GM19468 (cell line): ENCODE measurements at regions not wholly inside any gene's neighbourhood (a gene's known extent, or its start where the extent isn't known, plus 50 kb on each side); places are given as distances from the start of the nearest gene placed in this dataset.
"Not testable (repeated sequence)": the region's sequence is repeated elsewhere in the genome, so short reads cannot be mapped to it uniquely, and the experiment has no call there.

ENCODE experiments used
- ATAC-seq: cut with Tn5 transposase; IDR thresholded peaks from one replicate; pipeline ENCODE4 v1.9.1; 2021; ENCODE audit warnings: mild to moderate bottlenecking, moderate library complexity, moderate number of reproducible peaks; ENCODE audit not compliant: unreplicated experiment; ENCODE audit errors: extremely low read depth

DNA sequence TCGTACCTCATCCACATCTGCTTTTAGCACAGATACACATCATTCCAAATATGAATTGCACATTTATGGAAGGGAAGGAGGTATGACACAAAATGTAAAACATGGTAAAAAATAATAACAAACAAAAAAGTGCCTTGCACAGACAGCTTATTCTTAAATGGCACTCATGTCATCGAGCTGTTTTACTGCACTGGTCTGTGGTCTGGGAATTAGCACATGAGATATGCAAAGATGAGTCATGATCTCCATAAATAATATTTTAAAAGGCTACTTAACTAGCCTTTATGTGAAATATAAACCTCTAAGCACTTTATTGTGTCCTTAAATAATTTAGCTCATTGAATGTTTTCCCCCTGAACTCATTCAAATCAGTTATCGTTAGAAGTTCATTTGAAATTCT is 142.2 kb upstream of the ZNF385D start:
- no peak for ATAC-seq

DNA sequence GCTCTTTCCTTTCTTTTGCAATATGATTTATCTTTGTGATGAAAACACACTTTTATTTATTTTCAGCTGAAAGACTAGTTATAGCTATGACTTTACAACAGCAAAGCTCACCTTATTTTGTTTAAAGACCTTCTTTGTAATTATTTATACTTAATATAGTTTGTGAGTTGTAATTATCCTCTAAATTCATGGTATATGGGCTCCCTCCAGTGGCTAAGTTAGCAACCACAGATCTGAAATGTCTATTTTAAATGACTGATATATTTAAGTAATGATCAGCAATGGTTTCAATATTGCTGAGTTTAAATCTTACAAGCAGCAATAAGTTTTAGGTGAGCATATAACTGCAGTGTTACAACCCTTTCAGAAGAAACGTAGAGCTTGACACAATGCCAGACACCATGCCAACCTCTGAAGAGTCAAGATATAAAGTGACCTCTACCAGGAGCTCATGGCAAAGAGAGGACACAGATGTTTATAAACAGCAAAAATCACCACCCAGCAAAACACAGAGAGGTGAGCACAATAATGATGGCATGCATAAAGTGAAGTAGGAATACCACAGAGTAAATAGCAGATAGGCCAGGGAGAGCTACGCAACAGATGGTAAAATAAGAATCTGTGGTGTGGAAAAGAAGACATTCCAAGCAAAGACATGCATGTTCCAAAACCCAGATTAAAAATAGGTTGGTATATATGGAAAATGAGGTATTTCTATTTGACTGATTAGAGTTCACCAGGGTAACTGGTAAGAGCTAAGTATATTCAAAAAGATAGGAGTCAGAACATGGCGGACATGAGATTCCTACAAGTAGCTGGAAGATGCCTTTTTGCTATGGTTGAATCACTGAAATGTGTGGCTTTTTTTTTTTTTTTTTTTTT is 143.7 kb upstream of the ZNF385D start:
- no peak for ATAC-seq

DNA sequence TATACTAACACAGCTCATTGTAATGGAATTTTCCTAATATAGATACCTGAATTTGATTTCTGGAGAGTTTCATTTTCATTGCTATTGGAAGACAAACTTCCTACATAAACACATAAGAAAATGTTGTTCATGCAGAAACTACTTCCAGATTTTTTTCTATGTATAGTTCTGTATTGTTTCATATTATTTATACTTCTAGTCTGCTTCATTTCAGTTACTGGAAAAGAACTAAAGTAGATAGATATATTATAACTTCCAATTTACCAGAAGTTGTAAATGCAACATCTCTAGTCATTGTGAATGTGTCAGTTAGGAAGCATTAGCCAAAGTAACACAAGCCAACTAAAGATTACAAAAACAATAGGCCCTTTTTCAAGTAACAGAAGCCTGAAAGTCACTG is 147.3 kb upstream of the ZNF385D start:
- no peak for ATAC-seq

DNA sequence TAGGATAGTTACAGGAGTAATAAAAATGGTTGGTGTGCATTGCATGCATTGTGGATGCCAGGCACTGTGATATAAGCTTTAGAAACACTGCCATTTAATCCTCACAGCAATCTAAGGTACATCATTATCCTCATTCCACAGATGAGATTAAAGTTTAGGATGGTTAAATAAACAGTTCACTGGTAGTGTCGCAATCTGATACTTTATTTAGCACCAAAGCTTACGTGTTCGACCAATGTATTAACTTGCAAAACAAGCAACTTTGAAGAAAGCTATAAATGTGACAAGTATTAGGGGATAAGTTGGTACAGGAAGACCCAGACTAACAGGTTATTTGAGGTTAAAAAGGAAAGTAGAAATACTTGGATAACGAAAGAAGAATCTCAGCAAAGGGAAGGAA is 150.5 kb upstream of the ZNF385D start:
- ATAC-seq: no peak

DNA sequence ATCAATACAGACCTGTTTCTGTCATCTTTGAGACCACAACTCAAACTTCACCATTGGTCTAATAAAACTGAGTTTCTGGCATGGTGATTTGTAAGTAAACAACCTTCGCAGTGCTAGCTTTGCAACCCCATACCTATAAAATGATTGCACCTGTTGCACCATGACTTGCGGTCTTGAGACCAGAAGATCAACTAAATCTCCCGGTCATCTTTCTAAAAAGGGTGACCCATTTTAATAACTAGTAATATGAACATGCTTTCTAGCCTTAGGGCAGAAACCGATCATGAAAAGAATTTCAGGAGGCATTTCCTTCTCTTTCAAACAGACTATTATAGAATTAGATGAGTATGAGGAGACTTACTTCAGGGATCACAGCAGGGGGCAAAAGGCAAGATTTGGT is 151.9 kb upstream of the ZNF385D start:
- ATAC-seq: no peak

DNA sequence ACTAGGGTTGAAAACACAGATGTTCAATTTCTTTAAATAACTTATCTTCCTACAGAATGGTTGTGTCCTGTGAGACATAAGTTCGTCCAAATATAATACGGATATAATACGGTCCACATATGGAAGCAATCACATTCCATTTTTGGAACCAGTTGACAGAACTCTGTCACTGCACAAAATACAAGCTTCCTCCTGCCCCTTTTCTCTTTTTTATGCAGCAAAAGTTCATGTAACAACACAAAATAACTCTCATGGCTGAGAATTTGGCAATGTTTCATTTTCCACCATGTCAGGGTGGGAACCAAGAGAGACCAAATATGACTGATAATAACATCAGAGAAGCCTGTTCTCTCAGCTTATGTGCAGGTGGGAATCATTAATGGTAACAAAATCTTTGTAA is 158.1 kb upstream of the ZNF385D start:
- ATAC-seq: no peak

DNA sequence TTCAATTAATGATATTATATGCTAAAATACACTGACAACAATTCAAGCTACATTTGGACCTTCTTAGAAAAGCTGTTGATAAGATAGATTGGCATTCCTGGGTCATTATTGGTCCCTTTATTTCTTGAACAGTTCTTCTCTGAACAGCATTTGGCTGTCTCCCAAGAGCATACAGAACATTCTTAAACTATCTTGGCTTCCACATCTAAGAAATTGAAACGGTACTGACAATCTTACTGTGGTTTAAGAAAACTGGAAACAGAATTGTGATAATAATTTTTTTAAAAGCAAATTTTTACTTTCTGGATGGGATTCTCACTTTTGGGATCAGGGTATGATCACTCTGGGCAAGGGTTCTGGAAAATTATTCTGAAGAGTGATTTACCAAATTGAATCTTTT is 161.7 kb upstream of the ZNF385D start:
- no peak for ATAC-seq

DNA sequence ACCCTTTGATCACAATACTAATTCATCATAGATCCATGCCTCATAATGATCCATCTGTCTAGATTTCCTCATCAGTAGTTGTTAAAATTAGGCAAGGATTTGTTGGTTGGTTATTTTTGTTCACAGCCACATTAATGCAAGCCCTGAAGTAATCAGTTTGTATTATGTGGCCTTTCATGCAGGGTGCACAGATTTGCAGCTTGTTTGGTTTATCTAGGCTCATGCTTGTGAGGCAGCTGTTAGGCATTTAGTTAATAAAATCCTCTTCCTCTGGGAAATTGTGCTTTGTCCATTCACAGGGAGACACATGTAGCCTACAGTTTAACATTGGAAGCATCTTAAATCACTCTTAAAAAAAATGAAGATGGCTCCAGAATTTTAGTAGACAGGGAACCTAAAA is 162.8 kb upstream of the ZNF385D start:
- no peak for ATAC-seq

DNA sequence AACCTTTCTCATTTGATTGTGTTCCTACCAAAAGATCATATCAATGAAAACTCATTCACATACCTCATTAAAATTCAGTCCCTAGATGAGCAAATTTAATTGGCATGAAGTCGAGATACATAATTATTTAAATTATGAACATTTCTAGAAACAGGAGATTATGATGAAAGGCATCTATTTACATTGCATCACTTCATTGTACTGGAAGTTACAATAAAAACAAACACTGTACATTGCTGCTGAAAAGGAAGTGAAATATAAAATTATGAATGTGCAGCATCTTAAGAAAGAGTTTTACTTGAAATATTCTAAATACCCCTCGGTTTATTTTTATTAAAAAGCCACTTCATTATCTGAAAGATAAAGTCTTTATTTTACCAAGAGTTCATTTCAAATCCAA is 163.4 kb upstream of the ZNF385D start:
- no peak for ATAC-seq

DNA sequence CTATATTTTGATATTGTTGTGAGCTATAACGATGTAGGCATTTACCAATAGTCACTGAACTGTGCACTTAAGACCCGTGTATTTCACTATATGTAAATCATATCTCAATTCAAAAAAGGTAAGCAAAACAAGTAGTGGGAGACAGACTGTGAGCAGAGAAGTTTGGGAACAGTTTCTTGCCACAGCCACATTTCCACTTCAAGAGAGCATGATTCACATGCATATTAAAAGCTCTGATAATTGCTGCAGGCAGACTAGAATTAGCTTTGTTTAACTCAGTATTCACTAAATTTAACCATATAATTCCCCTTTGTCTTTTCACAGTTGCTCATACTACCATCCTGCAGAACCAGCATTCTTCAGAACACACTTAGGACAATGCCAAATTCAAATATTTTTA is 168.4 kb upstream of the ZNF385D start:
- no peak for ATAC-seq

DNA sequence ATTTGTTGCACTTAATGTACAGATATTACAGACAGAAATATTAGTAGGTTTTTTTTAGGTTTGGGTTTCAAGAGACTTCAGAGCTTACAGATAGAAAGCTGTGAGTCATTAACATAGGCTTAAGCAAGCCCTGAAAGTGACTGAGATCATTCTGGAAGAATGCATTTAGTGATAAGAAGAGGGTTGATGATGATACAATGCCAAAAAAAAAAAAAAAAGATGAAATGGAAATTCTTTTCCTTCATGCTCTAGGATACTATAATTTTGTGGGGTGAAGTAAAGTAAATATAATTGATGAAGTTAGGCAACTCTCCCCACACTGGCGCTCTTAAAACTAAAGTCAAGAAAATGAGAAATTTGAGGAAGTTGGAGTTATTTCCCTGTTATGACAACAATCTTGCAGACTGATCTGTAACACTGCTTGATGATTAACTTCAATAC is 169.4 kb upstream of the ZNF385D start:
- no peak for ATAC-seq

DNA sequence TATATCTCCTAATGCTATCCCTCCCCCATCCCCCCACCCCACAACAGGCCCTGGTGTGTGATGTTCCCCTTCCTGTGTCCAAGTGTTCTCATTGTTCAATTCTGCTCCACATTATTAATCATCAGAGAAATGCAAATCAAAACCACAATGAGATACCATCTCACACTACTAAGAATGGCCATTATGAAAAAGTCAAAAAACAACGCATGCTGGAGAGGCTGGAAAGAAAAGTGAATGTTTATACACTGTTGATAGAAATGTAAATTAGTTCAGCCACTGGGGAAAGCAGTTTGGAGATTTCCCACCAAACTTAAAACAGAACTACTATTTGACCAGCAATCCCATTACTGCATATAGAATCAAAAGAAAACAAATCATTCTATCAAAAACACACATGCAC is 172.1 kb upstream of the ZNF385D start:
- not testable (repeated sequence) for ATAC-seq

DNA sequence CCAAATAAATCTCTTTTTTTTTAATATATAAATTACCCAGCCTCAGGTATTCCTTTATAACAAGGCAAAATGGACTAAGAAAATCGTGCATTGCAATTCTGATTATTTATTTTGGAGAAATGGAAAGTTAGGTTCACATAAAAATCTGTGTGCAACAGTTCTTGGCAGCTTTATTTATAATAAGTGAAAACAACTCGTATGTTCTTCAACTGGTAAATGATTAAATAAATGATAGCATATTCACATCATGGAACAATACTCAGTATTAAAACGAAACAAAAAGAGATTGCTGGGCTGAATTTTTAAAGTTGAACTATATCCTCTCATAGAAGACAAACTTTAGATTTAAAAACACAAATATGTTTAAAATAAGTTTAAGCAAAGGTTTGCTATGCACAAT is 176.3 kb upstream of the ZNF385D start:
- no peak for ATAC-seq

DNA sequence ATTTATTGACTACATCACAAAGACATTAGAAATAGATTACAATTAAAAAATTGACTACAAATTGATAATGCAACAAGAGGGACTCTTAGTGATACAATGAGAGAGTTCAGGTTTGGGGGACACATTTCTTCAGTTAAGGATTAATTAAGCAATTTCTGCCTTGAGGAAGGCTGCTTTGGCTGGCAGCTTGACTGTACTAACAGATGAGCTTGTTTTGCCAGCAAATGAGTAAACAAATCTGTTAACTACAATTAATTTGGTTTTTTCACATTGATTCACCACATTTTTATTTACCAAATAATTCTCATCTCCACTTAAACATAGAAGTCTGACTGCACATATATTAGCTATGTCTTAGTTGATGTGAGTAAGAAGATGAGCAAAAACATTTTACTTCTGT is 183.6 kb upstream of the ZNF385D start:
- ATAC-seq: no peak

DNA sequence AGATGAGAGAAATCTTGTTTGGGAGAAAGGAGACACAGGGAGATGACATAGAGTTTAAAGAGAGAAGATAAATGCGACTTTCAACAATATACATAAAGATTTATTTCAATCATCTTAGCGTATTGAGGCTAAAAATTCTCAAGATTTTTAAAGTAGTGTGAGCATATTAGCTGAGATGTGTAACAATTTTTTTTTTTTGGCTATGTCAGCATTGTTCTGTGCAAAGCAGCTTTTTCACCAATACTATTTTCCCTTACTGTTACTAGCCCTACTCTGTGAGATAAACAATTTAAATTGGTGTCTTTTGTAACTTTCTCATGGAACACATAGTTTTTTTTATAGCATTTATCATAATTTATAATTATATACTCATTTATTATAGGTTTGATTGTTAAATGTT is 185.2 kb upstream of the ZNF385D start:
- no peak for ATAC-seq

DNA sequence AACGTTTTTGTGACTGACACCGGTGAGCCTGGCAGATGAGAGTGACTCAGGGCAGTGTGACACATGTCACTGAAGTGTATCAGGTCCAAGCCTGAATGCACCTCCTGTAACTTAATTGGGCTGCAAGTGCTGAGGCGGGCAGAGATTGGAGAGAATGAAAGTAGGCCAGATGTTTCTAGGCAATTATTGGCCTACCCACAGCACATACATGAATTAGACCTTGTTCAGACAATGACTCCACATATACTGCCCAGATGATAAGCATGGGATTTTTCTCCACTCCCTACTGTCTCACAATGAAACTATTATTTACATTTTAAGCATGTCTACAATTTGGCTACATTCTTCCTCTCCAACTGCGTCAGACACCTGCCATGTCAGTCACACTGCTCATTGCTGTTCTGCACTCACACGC is 187.3 kb upstream of the ZNF385D start:
- no peak for ATAC-seq

DNA sequence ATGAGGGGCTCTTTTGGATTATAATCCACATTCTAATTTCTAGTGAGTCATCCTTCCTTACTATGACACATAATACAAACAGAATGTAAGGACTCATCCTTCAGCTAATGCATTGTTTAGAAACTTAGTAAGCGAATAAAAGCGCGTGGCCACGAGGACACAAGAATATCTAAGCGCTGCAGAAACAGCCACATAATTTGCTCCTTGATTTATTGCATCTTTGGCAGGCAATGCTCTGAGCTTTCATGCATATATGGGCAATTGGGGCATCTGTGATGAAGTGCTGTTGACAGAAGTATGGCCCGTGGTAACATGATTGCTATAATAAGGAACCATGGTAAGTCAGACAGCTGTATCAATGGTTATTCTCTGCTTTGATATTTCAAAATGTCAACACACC is 191.3 kb upstream of the ZNF385D start:
- no peak for ATAC-seq

DNA sequence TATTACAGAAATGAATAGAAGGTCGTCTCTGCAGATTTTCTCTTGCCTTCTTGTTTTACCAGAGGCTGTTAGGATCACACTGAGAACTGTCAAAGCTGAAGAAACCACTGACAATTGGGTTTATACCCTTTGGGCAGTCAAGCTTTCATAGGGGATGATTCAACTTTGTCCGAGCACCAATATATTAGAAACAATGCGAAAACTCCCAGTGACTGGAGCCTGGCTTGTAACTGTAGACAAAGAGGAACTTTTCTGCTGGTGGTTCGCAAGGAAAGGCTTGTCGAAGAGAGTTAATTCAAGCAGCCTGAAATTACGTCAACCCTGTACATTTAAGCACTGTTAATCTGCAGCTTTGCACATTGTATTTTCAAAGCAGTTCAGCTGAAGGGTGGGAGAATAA is 193.2 kb upstream of the ZNF385D start:
- no peak for ATAC-seq

DNA sequence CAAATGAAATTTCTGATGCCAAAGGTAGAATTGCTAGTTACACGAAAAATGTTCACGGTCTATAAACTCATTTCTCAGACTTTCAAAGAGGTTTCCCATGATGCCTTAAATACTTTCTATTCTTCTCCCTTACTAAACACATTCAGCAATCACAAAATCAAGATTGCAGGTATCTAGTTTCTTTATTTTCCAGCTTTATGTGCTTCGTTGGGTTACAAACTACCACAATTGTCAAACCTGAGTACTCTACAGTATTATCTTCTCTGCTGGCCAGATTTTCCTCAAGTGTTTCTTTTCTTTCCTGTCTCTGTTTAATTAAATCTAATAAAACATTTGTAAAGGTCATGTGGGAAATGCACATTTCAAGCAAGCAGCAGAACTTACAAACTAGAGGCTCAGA is 201.8 kb upstream of the ZNF385D start:
- ATAC-seq: no peak

DNA sequence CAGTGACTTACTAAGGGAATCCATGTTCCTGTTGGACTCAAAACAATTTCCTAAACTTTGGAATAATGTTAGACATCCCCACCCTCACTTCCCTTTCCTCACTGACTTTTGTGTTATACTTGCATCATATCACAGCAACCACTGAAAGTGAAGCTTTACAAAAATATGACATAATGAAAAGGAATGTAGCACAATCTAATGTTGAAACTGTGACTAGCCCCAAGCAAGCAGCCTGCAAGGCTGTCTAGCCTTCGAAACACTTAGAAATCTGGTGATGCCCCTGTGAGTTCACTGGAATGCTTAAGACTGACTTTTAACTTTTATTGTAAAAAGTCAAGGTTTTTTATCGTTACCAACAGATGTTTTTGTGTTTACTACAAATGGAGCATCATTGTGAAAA is 203.7 kb upstream of the ZNF385D start:
- no peak for ATAC-seq

DNA sequence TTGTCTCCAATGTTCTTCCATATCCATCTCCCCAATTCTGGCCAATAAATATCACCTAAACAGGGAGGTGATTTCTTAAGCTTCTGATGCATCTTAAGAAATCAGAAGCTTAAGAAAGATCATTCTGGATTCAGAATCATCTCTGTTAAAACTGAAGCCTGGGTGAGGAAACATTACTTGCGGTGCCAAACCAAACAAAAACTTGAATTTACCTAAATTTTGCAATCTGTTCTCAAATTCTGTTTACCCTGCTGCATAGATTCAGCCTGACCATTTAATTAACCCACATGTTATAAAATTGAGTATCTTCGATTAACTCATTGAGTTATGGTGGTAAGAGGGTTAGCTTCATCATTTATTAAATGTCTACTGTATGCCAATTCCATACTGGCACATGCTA is 204.4 kb upstream of the ZNF385D start:
- ATAC-seq: no peak

DNA sequence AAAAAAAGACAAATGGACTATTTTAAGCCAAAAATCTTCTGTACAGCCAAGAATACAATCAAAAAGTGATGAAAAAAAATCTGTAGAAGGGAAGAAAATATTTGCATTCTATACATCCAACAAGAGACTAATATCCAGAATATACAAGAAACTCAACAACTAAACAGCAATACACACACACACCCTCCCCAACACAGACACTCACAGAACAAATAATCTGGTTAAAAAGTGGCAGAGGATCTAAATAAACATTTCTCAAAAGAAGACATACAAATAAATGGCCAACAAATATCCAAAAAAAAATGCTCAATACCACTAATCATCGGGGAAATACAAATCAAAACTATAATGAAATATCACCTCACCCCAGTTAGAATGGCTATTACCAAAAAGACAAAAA is 209.0 kb upstream of the ZNF385D start:
- no peak for ATAC-seq
